GM23248 (cell line): ENCODE measurements at regions not wholly inside any gene's neighbourhood (a gene's known extent, or its start where the extent isn't known, plus 50 kb on each side); places are given as distances from the start of the nearest gene placed in this dataset.
"Not testable (repeated sequence)": the region's sequence is repeated elsewhere in the genome, so short reads cannot be mapped to it uniquely, and the experiment has no call there.

ENCODE experiments used
- EZH2 ChIP-seq: fragments of 200-600 bp; sonication (generic); IDR thresholded peaks from 2 replicates; pipeline ENCODE4 v1.6.1; 2018; ENCODE audit warnings: antibody characterized with exemption, mild to moderate bottlenecking; ENCODE audit not compliant: insufficient read depth, poor library complexity, severe bottlenecking
- EZH2phosphoT487 ChIP-seq: fragments of 200-600 bp; sonication (generic); IDR thresholded peaks from 2 replicates; pipeline ENCODE4 v1.6.1; 2018; ENCODE audit warnings: antibody characterized with exemption, moderate library complexity, mild to moderate bottlenecking, low read depth; ENCODE audit not compliant: insufficient read depth

DNA sequence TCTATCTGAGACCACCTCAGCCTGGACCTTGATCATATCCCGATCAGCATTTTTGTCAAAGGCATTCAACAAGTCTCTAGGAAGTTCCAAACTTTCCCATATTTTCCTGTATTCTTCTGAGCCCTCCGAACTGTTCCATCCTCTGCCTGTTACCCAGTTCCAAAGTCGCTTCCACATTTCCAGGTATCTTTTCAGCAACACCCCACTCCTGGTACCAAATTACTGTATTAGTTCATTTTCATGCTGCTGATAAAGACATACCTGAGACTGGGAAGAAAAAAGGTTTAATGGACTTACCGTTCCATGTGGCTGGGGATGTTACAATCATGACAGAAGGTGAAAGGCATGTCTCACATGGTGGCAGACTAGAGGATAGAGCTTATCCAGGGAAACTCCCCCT is 338.1 kb upstream of the LRRC3B start:
- TF ChIP-seq EZH2, EZH2phosphoT487: not testable (repeated sequence)
